ENCODE measurements at regions not wholly inside any gene's neighbourhood (a gene's known extent, or its start where the extent isn't known, plus 50 kb on each side); places are given as distances from the start of the nearest gene placed in this dataset.
"Not testable (repeated sequence)": the region's sequence is repeated elsewhere in the genome, so short reads cannot be mapped to it uniquely, and the experiment has no call there.

DNA sequence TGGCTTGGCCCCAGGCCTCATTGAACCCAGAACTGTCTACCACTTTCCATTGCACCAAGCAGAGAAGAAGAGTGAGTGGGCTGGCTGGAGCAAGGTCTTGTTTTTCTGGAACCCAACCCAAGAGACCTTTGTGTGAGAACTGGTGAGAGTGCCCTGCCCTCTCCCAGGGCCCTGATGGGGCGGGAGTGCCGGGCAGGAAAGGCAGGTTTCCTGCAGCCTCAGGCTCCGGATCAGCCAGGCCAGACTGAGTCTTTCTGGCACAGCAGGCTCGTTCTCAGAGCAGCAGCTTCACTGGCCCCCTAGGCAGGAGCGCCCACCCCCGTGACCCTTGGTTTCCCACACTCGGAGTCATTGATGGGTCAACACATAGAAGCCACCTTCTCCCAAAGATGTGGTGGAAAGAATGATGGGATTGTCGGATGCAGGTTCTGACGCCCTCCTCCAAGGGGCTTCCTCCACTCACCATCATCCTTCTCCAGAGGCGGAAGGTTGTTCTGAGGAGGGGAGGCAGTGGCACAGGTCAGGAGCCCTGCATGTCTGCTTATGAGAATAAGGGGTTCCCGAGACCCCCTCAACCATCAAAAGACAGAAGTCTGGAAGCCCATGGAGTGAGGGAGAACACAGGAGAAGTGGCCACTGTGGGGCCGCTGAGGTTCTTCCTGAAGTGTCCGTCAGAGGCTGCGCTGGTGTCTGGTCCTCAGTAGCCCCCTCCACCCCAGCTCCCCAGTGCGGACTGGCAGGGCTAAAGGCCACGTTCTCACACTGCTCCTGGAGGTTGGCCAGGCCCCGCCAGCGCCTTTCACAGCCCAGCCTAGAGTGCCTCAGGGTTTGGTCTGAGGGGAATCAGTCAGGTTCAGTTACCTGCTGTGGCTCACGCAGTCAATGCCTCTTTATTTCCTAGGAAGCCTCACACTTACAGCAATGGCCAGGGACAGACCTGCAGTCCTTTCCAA lies 62.8 kb upstream of the LAPTM4A start:
- DNase-seq: no peak
- in situ Hi-C loops (cut with MboI; ENCODE audit: low pct_unique_long_range_greater_than_20kb, low sequenced_read_pairs): loop anchor here (25.0 kb wide), 1 partner anchor 523 kb away; no protein-coding TSS in a partner anchor

- in situ Hi-C loops (cut with MboI; ENCODE audit: low pct_unique_long_range_greater_than_20kb, low sequenced_read_pairs): loop anchor here (25.0 kb wide), 1 partner anchor 524 kb away; no protein-coding TSS in a partner anchor
- no peak for DNase-seq
Measured at GRCh38 chr2:20113004-20113796, 61.8 kb upstream of the LAPTM4A start.

DNA sequence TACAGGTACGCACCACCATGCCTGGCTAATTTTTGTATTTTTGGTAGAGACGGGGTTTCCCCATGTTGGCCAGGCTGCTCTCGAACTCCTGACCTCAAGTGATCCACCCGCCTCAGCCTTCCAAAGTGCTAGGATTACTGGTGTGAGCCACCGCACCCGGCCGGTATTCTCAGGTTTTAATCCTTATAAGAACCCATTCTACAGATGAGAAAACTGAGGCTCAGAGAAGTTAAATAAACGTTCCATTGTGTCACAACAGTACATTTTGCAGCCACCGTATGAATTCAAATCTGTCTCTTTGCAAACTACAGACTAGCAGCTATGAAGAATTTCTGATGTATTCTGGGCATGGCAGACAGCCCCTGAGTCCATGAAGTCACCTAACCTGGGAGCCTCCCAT lies 60.9 kb upstream of the LAPTM4A start:
- DNase-seq: not testable (repeated sequence)
- in situ Hi-C loops (cut with MboI; ENCODE audit: low pct_unique_long_range_greater_than_20kb, low sequenced_read_pairs): loop anchor here (25.0 kb wide), 1 partner anchor 525 kb away; no protein-coding TSS in a partner anchor

- DNase-seq: no peak
- in situ Hi-C loops (cut with MboI; ENCODE audit: low pct_unique_long_range_greater_than_20kb, low sequenced_read_pairs): loop anchor here (25.0 kb wide), 1 partner anchor 526 kb away; no protein-coding TSS in a partner anchor
Measured at GRCh38 chr2:20111311-20112131, 60.1 kb upstream of the LAPTM4A start.

DNA sequence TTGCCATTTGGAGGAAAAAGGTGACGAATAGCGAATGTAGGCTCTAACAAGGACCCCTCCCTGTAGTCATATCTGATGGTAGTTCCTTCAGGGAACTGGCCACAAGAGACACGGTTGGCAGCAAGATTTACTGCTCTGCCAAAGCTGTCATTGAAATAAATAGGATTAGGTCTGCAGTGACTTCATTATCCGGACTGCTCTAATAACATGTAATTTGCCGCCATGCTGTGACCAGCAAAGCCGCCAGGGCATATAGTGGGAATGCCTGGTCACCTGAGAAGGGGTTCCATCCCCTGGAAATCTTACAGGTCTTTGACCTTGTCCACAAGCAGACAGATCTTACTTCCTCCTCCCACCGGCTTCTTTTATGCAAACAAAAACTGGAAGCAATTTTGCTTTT lies 59.4 kb upstream of the LAPTM4A start:
- DNase-seq: no peak
- in situ Hi-C loops (cut with MboI; ENCODE audit: low pct_unique_long_range_greater_than_20kb, low sequenced_read_pairs): loop anchor here (25.0 kb wide), 1 partner anchor 526 kb away; no protein-coding TSS in a partner anchor

- in situ Hi-C loops (cut with MboI; ENCODE audit: low pct_unique_long_range_greater_than_20kb, low sequenced_read_pairs): loop anchor here (25.0 kb wide), 1 partner anchor 527 kb away; no protein-coding TSS in a partner anchor
- DNase-seq: no peak
Measured at GRCh38 chr2:20110383-20110782, 59.0 kb upstream of the LAPTM4A start.

DNA sequence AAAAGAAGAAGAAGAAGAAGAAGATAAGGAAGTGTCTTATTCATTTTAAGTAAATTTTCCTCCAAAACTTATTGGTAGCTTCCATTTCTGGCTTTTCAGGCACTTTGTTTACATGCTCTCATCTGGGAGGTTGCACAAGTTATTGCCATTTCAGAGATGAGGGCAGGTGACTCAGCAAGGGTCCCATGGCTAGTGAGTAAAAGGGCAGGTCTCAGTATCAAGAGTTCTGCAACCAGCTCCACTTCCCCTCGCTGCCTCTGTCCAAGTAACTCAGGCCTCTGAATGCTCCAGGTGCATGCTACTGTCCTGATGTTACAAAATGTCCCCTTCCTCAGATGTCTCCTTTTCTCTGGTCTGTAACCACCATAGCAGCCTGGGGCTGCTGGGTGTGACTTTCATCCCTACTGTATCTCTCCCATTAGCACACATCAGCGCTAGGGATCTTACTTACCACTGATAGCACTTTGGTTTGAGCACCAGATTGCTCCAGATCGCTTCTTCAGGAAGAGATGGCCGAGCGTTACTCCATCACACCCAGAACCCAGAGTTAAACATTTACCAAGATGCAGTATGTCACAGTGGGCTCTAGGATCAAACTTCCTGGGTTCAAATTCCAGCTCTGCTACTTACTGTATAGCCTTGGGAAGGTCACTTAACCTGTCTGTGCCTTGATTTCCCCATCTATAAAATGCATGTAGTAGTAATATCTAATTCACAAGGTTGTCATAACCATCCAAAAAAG lies 57.4 kb upstream of the LAPTM4A start:
- in situ Hi-C loops (cut with MboI; ENCODE audit: low pct_unique_long_range_greater_than_20kb, low sequenced_read_pairs): loop anchor here (25.0 kb wide), 1 partner anchor 528 kb away; no protein-coding TSS in a partner anchor
- DNase-seq: no peak

DNA sequence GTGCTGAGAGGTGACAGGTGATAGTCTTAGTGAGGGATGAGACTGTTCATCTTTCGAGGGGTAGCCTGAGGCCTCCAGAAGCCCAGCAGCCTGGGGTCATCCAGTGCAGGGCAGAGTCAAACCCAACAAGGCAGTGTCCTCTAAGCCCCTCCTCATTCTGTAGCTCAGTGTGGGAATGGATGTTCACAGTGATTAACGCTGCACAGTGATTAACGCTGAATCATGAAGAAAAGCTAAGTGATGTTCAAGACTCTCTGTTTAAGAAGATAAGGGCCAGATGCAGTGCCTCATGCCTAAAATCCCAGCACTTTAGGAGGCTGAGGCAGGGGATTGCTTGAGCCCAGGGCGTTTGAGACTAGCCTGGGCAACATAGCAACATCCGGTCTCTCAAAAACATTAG lies 56.3 kb upstream of the LAPTM4A start:
- DNase-seq: no peak
- in situ Hi-C loops (cut with MboI; ENCODE audit: low pct_unique_long_range_greater_than_20kb, low sequenced_read_pairs): loop anchor here (25.0 kb wide), 1 partner anchor 530 kb away; no protein-coding TSS in a partner anchor

GRCh38 chr2:20107352-20107751 lies 55.9 kb upstream of the LAPTM4A start:
- in situ Hi-C loops (cut with MboI; ENCODE audit: low pct_unique_long_range_greater_than_20kb, low sequenced_read_pairs): loop anchor here (25.0 kb wide), 1 partner anchor 530 kb away; no protein-coding TSS in a partner anchor
- no peak for DNase-seq

DNA sequence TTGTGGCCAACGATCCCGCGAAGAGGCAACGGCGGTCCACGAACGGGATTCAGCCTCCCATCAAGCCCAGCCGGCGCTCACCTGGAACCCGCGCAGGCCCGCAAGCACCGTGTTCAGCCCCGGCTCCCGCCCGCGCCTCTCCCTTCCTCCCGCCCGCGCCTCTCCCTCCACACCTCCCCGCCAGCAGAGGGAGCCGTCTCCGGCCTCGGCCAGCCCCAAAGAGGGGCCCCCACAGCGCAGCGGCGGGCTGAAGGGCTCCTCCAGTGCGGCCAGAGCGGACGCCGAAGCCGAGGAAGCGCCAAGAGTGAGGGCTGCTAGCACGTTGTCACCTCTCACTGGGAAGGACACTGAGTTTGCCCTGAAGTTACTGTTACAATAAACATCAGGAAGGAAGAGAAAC lies 55.3 kb upstream of the LAPTM4A start:
- in situ Hi-C loops (cut with MboI; ENCODE audit: low pct_unique_long_range_greater_than_20kb, low sequenced_read_pairs): loop anchor here (25.0 kb wide), 1 partner anchor 531 kb away; no protein-coding TSS in a partner anchor
- no peak for DNase-seq

DNA sequence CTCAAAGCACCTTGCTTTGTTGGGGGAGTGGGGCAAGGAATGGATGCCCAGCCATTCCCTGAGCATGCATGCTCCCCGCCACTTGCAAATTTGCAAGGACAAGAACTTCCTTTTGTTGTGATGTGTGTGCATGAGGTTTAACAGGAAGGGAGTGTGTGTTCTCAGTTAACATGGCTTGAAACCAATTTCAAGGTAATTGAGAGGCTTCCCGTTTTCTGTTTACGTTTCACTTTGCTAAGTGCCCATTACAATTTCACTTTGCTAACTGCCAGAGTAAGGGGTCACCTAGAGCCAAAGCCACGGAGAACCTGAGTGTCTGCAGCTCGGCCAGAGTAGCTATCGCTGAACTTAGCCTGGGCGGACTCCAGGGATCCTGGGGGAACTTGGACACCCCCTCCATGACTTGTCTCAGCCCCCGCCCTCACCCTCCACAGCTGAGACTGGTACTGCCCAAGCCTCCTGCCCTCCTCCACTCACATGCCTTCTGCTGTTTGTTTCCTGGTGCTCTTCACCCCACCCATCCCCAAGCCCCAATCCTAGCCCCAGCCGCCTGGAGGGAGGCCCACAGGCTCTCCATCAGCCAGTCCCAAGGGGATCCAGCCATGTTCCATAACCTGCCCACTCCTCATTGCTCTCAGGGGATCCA lies 53.6 kb upstream of the LAPTM4A start:
- peak; percentile 75 for DNase-seq
- in situ Hi-C loops (cut with MboI; ENCODE audit: low pct_unique_long_range_greater_than_20kb, low sequenced_read_pairs): loop anchor here (25.0 kb wide), 1 partner anchor 532 kb away; no protein-coding TSS in a partner anchor

- DNase-seq: peak; percentile 56
- in situ Hi-C loops (cut with MboI; ENCODE audit: low pct_unique_long_range_greater_than_20kb, low sequenced_read_pairs): loop anchor here (25.0 kb wide), 1 partner anchor 534 kb away; no protein-coding TSS in a partner anchor
Measured at GRCh38 chr2:20103530-20103929, 52.1 kb upstream of the LAPTM4A start.

Data from KBM-7 (cell line).